PFSK-1 (cell line): ENCODE measurements at regions not wholly inside any gene's neighbourhood (a gene's known extent, or its start where the extent isn't known, plus 50 kb on each side); places are given as distances from the start of the nearest gene placed in this dataset.

Source experiments
- FOXP2 ChIP-seq: optimal IDR thresholded peaks from 2 replicates; pipeline ENCODE3; 2011; ENCODE audit warnings: borderline replicate concordance, control low read depth, inconsistent platforms; ENCODE audit not compliant: insufficient read depth; ENCODE audit errors: extremely low read length, extremely low read depth
- POLR2AphosphoS5 ChIP-seq: IDR thresholded peaks from 2 replicates; pipeline ENCODE4 v1.6.1; 2012; ENCODE audit warnings: low read depth, mild to moderate bottlenecking, control low read depth, low read length, moderate library complexity
- SIN3A ChIP-seq: IDR thresholded peaks from 2 replicates; pipeline ENCODE4 v1.6.1; 2012; ENCODE audit warnings: mild to moderate bottlenecking, low read length, moderate library complexity, borderline replicate concordance; ENCODE audit not compliant: insufficient read depth
- TAF1 ChIP-seq: IDR thresholded peaks from 2 replicates; pipeline ENCODE4 v1.6.1; 2012; ENCODE audit warnings: low read length, control low read depth, borderline replicate concordance; ENCODE audit not compliant: insufficient read depth
- TF ChIP-seq, protein P1 (sequence below), 2 experiments: IDR thresholded peaks; 2 replicates each; pipeline versions ENCODE4 v1.6.1 to v1.8.0; 2011 to 2012; ENCODE audit warnings: low read depth in 2 of 2, low read length in 2 of 2, control low read depth in 1 of 2, inconsistent platforms in 1 of 2, mild to moderate bottlenecking in 1 of 2, moderate library complexity in 1 of 2; ENCODE audit not compliant: insufficient read depth in 1 of 2

DNA sequence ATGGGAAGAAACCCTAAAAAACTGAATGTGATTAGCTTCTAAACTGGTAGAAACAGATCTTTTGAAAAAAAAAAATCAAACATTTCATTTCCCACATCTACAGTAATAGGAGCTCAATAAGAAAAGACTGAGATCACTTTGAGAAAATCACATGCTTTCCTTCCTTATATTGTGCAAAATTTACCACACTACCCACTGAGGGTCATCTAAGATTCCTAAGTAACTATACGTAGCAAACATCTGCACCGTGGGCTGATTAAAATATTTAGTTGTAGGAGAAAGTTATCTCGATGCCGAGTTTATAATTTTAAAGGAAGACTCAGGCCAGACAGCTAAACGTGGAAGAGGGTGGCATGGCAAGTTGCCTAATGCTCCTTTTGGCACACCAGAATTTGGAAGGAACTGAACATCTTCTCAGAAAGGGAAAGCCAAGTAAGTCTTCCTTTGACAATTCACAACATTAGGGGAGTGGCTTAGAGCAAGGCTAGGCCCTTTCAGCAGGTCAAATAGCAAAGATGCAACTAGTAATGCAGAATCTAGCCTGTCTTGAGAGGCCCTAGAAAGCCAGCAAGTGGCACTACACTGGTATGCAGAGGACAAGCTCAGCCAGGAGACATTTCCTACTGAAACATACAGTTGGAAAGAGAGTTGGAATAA lies 128.0 kb downstream of the TMA16 start:
- TF ChIP-seq SIN3A (no peak), POLR2AphosphoS5 (no peak), FOXP2 (no peak), TAF1 (no peak)
- TF ChIP-seq, protein P1, sequence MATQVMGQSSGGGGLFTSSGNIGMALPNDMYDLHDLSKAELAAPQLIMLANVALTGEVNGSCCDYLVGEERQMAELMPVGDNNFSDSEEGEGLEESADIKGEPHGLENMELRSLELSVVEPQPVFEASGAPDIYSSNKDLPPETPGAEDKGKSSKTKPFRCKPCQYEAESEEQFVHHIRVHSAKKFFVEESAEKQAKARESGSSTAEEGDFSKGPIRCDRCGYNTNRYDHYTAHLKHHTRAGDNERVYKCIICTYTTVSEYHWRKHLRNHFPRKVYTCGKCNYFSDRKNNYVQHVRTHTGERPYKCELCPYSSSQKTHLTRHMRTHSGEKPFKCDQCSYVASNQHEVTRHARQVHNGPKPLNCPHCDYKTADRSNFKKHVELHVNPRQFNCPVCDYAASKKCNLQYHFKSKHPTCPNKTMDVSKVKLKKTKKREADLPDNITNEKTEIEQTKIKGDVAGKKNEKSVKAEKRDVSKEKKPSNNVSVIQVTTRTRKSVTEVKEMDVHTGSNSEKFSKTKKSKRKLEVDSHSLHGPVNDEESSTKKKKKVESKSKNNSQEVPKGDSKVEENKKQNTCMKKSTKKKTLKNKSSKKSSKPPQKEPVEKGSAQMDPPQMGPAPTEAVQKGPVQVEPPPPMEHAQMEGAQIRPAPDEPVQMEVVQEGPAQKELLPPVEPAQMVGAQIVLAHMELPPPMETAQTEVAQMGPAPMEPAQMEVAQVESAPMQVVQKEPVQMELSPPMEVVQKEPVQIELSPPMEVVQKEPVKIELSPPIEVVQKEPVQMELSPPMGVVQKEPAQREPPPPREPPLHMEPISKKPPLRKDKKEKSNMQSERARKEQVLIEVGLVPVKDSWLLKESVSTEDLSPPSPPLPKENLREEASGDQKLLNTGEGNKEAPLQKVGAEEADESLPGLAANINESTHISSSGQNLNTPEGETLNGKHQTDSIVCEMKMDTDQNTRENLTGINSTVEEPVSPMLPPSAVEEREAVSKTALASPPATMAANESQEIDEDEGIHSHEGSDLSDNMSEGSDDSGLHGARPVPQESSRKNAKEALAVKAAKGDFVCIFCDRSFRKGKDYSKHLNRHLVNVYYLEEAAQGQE (IDR thresholded peaks at IDR 0.05; ENCODE audit: insufficient read depth in 1 of 2, low read depth in 2 of 2, low read length in 2 of 2): no peak

DNA sequence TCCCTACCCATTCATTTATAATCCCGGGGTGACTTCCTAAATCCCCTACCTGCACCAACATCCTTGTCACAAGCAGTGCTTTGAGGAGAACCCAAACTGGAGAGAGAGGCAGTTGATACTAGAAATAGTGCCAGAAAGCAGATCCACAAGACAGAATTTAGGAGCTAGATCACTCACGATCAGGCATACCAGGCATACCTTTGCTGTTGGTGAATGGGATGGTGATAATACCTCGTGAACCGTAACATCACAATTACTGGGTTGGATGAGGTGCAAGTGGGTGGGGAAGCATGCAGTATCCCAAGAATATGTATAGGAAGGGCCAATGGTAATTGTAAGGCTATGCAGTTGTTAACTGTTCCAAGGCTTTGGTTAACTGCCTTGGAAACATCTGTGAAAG lies 129.3 kb downstream of the TMA16 start:
- no peak for TF ChIP-seq SIN3A
- TF ChIP-seq, protein P1 (IDR thresholded peaks at IDR 0.05; ENCODE audit: insufficient read depth in 1 of 2, low read depth in 2 of 2, low read length in 2 of 2): no peak

DNA sequence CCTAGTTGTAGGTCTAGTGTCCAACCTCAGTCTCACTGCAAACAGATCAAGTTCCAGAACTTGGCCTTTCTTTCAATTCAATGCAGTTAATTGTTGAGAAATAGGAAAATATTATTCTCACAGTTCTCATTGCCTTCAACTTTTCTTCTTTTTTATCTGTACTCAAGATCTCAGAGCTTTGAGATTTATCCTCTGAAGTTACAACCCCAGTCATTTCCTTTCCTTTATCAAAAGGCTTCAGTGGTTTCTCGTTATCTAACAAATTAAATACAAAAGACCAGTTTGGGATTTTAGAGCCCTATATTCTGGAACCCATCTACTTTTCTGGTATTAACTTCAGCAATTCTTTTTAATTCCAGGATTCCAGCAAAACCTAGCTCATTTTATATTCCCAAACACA lies 130.2 kb downstream of the TMA16 start:
- TF ChIP-seq POLR2AphosphoS5: no peak
- TF ChIP-seq FOXP2: no peak
- no peak for TF ChIP-seq TAF1
- TF ChIP-seq SIN3A: no peak
- TF ChIP-seq, protein P1 (IDR thresholded peaks at IDR 0.05; ENCODE audit: insufficient read depth in 1 of 2, low read depth in 2 of 2, low read length in 2 of 2): no peak

DNA sequence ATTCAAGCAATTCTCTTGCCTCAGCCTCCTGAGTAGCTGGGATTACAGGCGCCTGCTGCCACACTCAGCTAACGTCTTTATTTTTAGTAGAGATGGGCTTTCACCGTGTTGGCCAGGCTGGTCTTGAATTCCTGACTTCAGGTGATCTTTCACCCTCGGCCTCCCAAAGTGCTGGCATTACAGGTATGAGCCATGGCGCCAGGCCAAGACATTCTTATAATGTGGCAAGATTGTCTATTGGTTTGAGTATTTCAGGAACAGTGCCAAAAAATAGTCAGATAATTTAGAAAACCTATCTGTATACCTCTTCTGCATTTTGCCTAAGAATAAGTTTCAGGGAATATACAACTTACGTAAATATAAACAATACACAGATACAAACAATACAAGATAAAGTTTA lies 136.8 kb downstream of the TMA16 start:
- TF ChIP-seq TAF1 (no peak), SIN3A (no peak), FOXP2 (no peak), POLR2AphosphoS5 (no peak)
- TF ChIP-seq, protein P1 (IDR thresholded peaks at IDR 0.05; ENCODE audit: insufficient read depth in 1 of 2, low read depth in 2 of 2, low read length in 2 of 2): no peak

DNA sequence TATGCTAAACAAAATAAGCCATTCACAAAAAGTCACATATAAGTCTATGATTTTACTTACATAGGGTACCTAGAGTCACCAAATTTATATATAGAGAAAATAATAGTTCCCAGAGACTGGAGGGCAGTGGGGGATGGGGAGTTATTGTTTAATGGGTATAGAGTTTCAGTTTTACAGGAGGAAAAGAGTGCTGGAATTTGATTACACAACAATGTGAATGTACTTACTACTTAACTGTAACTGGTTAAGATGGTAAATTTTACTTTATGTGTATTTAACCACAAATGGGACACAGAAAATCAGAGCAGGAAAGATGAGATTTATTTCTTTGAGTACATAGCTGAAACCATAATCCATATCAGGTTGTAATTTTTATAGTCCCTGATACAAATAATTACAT lies 144.4 kb downstream of the TMA16 start:
- no peak for TF ChIP-seq POLR2AphosphoS5
- TF ChIP-seq TAF1: no peak
- TF ChIP-seq, protein P1 (IDR thresholded peaks at IDR 0.05; ENCODE audit: insufficient read depth in 1 of 2, low read depth in 2 of 2, low read length in 2 of 2): no peak
- TF ChIP-seq FOXP2: no peak
- no peak for TF ChIP-seq SIN3A
